Tibial nerve (tissue), 4 donors: ENCODE measurements at regions not wholly inside any gene's neighbourhood (a gene's known extent, or its start where the extent isn't known, plus 50 kb on each side); places are given as distances from the start of the nearest gene placed in this dataset.

ENCODE experiments used
- DNase-seq, 2 donors: peaks; one replicate each; pipeline ENCODE4 v3.0.0-alpha.2; 2019; ENCODE audit warnings: low spot score in 2 of 2
- H3K27ac ChIP-seq, 4 donors: fragments of 200-600 bp; sonication (generic) in 3 of 4; one replicate each; pipeline ENCODE4 v1.5.1; 2017 to 2019; ENCODE audit warnings: mild to moderate bottlenecking in 1 of 4
- H3K27me3 ChIP-seq, 2 donors: fragments of 200-600 bp; sonication (generic) in 1 of 2; one replicate each; pipeline versions ENCODE4 v1.5.1 to v1.6.0; 2017 to 2019
- H3K36me3 ChIP-seq, 3 donors: fragments of 200-600 bp; sonication (generic); one replicate each; pipeline ENCODE4 v1.5.1; 2018 to 2019
- H3K4me1 ChIP-seq, 4 donors: fragments of 200-600 bp; sonication (generic) in 3 of 4; one replicate each; pipeline ENCODE4 v1.5.1; 2017 to 2019
- H3K4me3 ChIP-seq, 4 donors: fragments of 200-600 bp; sonication (generic) in 3 of 4; one replicate each; pipeline ENCODE4 v1.5.1; 2017 to 2019; ENCODE audit warnings: mild to moderate bottlenecking in 1 of 4, moderate library complexity in 1 of 4
- H3K9me3 ChIP-seq, 4 donors: fragments of 200-600 bp; sonication (generic) in 3 of 4; one replicate each; pipeline ENCODE4 v1.5.1; 2017 to 2019
- EP300 ChIP-seq, 2 donors: sonication (generic); formaldehyde crosslinking; IDR thresholded peaks; one replicate each; pipeline ENCODE4 v1.6.1; 2017; ENCODE audit warnings: antibody characterized with exemption in 2 of 2, mild to moderate bottlenecking in 1 of 2
- POLR2A ChIP-seq, 2 donors: fragments of 450-650 bp; IDR thresholded peaks; one replicate each; pipeline ENCODE4 v1.6.1; 2017; ENCODE audit warnings: antibody characterized with exemption in 2 of 2, mild to moderate bottlenecking in 2 of 2, moderate library complexity in 2 of 2
- WGBS, 2 donors: methylation state at CpG; one replicate each; pipeline ENCODE4 v1.1.5; 2018; 5-methylcytosine and 5-hydroxymethylcytosine counted together
- TF ChIP-seq, protein P1 (sequence below), 5 experiments: fragments of 200-600 bp in 3 of 5; fragments of 450-650 bp in 2 of 5; sonication (generic) in 3 of 5; IDR thresholded peaks; one replicate each; pipeline ENCODE4 v1.5.1; 2016 to 2019; ENCODE audit warnings: antibody characterized with exemption in 5 of 5, mild to moderate bottlenecking in 3 of 5, moderate library complexity in 2 of 5

DNA sequence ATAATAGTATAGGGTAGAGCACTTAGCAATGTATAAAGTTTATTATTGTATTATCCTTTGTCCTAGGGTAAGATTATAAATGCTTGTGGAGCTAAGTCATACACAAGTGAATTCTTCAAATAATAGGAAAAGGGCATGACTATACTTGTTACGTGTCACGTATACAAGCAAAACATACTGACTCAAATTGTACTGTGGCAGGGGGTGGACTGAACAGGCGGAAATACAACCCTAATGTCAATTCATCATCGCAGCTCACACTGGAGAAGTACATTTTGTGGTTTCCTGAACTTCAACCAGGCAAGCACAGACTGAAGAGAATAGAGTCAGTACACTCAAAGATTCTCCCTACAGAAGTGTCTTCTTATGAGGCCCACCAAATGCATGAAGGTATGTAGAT is 201.0 kb downstream of the MBD2 start:
- H3K4me1 ChIP-seq: no peaks in the 10 kb centered on the region
- WGBS, 2 donors: 75 to 78% methylated on average over 4 of the region's 4 CpGs
- H3K27ac ChIP-seq: no peak overlapping the region
- no peak for TF ChIP-seq POLR2A (IDR thresholded peaks at IDR 0.05)
- TF ChIP-seq, protein P1, sequence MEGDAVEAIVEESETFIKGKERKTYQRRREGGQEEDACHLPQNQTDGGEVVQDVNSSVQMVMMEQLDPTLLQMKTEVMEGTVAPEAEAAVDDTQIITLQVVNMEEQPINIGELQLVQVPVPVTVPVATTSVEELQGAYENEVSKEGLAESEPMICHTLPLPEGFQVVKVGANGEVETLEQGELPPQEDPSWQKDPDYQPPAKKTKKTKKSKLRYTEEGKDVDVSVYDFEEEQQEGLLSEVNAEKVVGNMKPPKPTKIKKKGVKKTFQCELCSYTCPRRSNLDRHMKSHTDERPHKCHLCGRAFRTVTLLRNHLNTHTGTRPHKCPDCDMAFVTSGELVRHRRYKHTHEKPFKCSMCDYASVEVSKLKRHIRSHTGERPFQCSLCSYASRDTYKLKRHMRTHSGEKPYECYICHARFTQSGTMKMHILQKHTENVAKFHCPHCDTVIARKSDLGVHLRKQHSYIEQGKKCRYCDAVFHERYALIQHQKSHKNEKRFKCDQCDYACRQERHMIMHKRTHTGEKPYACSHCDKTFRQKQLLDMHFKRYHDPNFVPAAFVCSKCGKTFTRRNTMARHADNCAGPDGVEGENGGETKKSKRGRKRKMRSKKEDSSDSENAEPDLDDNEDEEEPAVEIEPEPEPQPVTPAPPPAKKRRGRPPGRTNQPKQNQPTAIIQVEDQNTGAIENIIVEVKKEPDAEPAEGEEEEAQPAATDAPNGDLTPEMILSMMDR (IDR thresholded peaks at IDR 0.05): no peak
- no peak for TF ChIP-seq EP300 (IDR thresholded peaks at IDR 0.05)
- no peak overlapping the region for H3K4me3 ChIP-seq
- H3K27me3 ChIP-seq: no peaks in the 10 kb centered on the region
- DNase-seq: no peak
- no peaks in the 10 kb centered on the region for H3K36me3 ChIP-seq
- H3K9me3 ChIP-seq: no peaks in the 10 kb centered on the region

DNA sequence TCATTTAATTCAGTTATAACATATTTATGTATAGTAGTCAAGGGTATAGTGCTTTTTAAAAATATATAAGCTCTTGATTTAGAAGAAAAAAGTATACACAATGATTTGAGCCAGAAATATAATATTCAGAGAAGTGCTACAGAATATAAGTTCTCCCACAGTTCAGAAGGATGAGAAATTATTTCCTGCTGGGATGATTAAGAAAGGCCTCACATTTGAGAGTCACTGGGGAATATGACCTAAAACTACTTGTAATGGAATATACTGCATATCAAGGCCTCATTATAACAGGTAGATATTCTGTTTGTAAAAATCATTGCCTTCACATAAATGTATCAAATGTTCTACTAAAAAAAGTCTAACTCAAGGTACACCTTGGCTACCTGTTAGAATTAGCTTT is 203.5 kb downstream of the MBD2 start:
- H3K4me1 ChIP-seq: no peaks in the 10 kb centered on the region
- no peak overlapping the region for H3K4me3 ChIP-seq
- no peak for DNase-seq
- no peaks in the 10 kb centered on the region for H3K36me3 ChIP-seq
- no peaks in the 10 kb centered on the region for H3K9me3 ChIP-seq
- TF ChIP-seq EP300 (IDR thresholded peaks at IDR 0.05) (no peak), POLR2A (IDR thresholded peaks at IDR 0.05) (no peak)
- TF ChIP-seq, protein P1 (IDR thresholded peaks at IDR 0.05): no peak
- no peaks in the 10 kb centered on the region for H3K27me3 ChIP-seq
- H3K27ac ChIP-seq: no peak overlapping the region

DNA sequence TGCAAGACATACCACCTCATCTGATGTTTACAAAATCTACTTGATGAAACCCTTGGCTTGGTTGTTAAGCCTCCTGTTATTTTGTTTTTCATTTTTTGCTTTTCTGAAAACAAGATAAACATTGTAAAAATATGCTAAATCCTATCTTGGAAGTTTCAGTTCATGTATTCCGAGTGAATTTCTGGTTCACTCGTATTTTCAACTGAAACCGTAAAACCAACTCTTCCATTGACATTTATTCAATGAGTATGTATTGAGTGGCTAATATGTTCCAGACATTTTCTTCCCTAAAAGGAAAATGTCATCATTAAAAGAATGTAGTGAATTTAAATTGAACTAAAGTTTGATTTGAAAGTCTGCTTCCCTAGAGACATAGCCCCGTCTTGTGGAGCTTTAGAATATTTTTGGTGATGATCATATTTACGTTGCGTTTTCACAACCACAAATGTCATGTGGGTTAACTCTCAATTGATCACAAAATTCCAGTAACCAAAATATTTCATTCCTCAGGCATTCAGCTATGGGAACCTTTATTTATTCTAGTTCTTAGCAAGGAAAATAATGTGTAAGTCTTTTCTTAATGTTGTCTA is 204.2 kb downstream of the MBD2 start:
- no peak for DNase-seq
- Histone ChIP-seq H3K36me3 (no peaks in the 10 kb centered on the region), H3K4me3 (no peak overlapping the region), H3K9me3 (no peaks in the 10 kb centered on the region), H3K27me3 (no peaks in the 10 kb centered on the region), H3K4me1 (no peaks in the 10 kb centered on the region), H3K27ac (no peak overlapping the region)
- TF ChIP-seq, protein P1 (IDR thresholded peaks at IDR 0.05): no peak
- TF ChIP-seq EP300 (IDR thresholded peaks at IDR 0.05) (no peak), POLR2A (IDR thresholded peaks at IDR 0.05) (no peak)
- WGBS, 2 donors: 55 to 60% methylated on average over 6 of the region's 6 CpGs

DNA sequence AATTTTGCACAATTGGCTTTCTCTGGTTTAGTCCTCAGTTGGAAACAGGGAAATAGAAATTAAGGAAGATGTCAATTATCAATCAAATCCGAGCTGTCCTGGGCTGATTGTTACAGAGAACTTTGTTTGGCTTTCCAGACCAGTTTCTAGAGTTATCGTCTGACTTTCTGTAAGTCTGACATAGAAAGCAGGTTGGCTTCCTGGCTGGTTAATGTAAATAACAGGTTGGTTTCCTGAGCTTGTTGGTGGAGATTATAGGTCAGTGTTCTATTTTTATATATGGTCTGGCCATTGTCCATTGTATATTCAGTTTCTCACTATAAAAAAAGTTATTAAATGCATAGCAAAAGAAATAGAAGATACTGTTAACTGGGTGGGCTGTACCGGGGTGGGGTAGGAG is 204.8 kb downstream of the MBD2 start:
- H3K27ac ChIP-seq: no peak overlapping the region
- H3K4me3 ChIP-seq: no peak overlapping the region
- WGBS, 2 donors: 69 to 75% methylated on average over 3 of the region's 3 CpGs
- TF ChIP-seq, protein P1 (IDR thresholded peaks at IDR 0.05): no peak
- no peak for TF ChIP-seq POLR2A (IDR thresholded peaks at IDR 0.05)
- no peak for TF ChIP-seq EP300 (IDR thresholded peaks at IDR 0.05)
- DNase-seq: no peak
- H3K27me3 ChIP-seq: no peaks in the 10 kb centered on the region
- no peaks in the 10 kb centered on the region for H3K9me3 ChIP-seq
- no peaks in the 10 kb centered on the region for H3K4me1 ChIP-seq
- H3K36me3 ChIP-seq: no peaks in the 10 kb centered on the region

DNA sequence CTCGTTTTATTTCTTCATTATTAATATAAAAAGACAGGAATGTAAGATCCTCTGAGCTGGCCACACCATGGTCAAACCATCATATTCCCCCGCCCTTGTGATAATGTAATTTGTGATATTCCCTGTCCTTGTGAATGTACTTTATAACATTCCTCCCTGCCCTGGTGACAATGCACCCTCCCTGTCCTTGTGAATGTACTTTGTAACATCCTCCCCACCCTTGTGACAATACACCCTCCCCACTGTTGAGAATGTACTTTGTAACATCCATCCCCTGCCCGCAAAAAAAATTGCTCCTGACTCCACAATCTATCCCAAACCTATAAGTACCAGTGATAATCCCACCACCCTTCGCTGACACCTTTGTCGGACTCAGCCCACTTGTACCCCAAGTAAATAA is 211.0 kb downstream of the MBD2 start:
- H3K36me3 ChIP-seq: no peaks in the 10 kb centered on the region
- TF ChIP-seq EP300 (IDR thresholded peaks at IDR 0.05) (no peak), POLR2A (IDR thresholded peaks at IDR 0.05) (no peak)
- TF ChIP-seq, protein P1 (IDR thresholded peaks at IDR 0.05): no peak
- WGBS, 2 donors: 94% methylated on average over 5 of the region's 5 CpGs
- no peaks in the 10 kb centered on the region for H3K4me1 ChIP-seq
- H3K9me3 ChIP-seq: no peaks in the 10 kb centered on the region
- H3K27me3 ChIP-seq: no peaks in the 10 kb centered on the region
- DNase-seq: no peak
- H3K27ac ChIP-seq: no peak overlapping the region
- no peak overlapping the region for H3K4me3 ChIP-seq
